IMR-90 (cell line): ENCODE measurements at regions not wholly inside any gene's neighbourhood (a gene's known extent, or its start where the extent isn't known, plus 50 kb on each side); places are given as distances from the start of the nearest gene placed in this dataset.

Experiments used
- ATAC-seq: fragments of 200-7000 bp; cut with Tn5 transposase; 2 replicates; pipeline ENCODE4 v1.9.1; 2020; ENCODE audit warnings: low read depth, mild to moderate bottlenecking, moderate library complexity
- BruUV-seq: library from RNA; stranded (reverse); fragments of 400-500 nt; replicated peaks from 2 replicates; lab custom pipeline; 2021; lab: Mats Ljungman, UMichigan
- CTCF ChIA-PET: fragments of 300-600 bp; formaldehyde crosslinking; extraction: SDS; loops from one replicate; lab custom pipeline; 2021; ENCODE audit warnings: antibody characterized with exemption; lab: Yijun Ruan, JAX
- POLR2A ChIA-PET: fragments of 300-600 bp; sonication (Branson Sonifier 250); formaldehyde crosslinking; loops from one replicate; lab custom pipeline; 2022; ENCODE audit warnings: antibody characterized with exemption; ENCODE audit not compliant: unreplicated experiment; lab: Charles Lee
- DNase-seq: peaks from one replicate; pipeline ENCODE4 v3.0.0; 2013
- H2AFZ ChIP-seq: replicated peaks from 2 replicates; pipeline ENCODE3; 2013; ENCODE audit warnings: low read length, mild to moderate bottlenecking; ENCODE audit not compliant: poor library complexity
- H2AK5ac ChIP-seq: 2 replicates; pipeline ENCODE4 v1.6.1; 2013; ENCODE audit warnings: low read depth, low read length, inconsistent platforms
- H2AK9ac ChIP-seq: replicated peaks from 2 replicates; pipeline ENCODE3; 2013; ENCODE audit warnings: mild to moderate bottlenecking, low read depth, low read length, moderate library complexity; ENCODE audit not compliant: poor library complexity
- H2BK120ac ChIP-seq: 2 replicates; pipeline ENCODE4 v1.6.1; 2013; ENCODE audit warnings: low read depth, low read length, inconsistent platforms
- H2BK15ac ChIP-seq: 3 replicates; pipeline ENCODE4 v1.6.1; 2013; ENCODE audit warnings: low read depth, low read length, inconsistent platforms
- H2BK20ac ChIP-seq: 2 replicates; pipeline ENCODE4 v1.6.1; 2013; ENCODE audit warnings: low read depth, mild to moderate bottlenecking, inconsistent platforms, low read length, moderate library complexity
- H2BK5ac ChIP-seq: 2 replicates; pipeline ENCODE4 v1.6.1; 2013; ENCODE audit warnings: mild to moderate bottlenecking, low read depth, low read length, inconsistent platforms; ENCODE audit not compliant: poor library complexity, severe bottlenecking
- H3K14ac ChIP-seq: replicated peaks from 2 replicates; pipeline ENCODE4 v1.6.1; 2013; ENCODE audit warnings: low read depth, low read length, inconsistent platforms
- H3K18ac ChIP-seq: 2 replicates; pipeline ENCODE4 v1.6.1; 2013; ENCODE audit warnings: low read depth, low read length, control low read depth
- H3K23ac ChIP-seq: 2 replicates; pipeline ENCODE4 v1.6.1; 2013; ENCODE audit warnings: low read depth, low read length, inconsistent platforms
- H3K27ac ChIP-seq: 2 replicates; pipeline ENCODE4 v1.5.1; 2013; ENCODE audit warnings: mild to moderate bottlenecking, control low read depth, low read length; ENCODE audit not compliant: insufficient read depth
- H3K27me3 ChIP-seq: 2 replicates; pipeline ENCODE4 v1.6.1; 2013; ENCODE audit warnings: low read length; ENCODE audit not compliant: control insufficient read depth, insufficient read depth
- H3K36me3 ChIP-seq: 2 replicates; pipeline ENCODE4 v1.6.1; 2013; ENCODE audit warnings: low read length, mixed read lengths; ENCODE audit not compliant: control insufficient read depth, insufficient read depth
- H3K4ac ChIP-seq: 2 replicates; pipeline ENCODE4 v1.6.1; 2013; ENCODE audit warnings: low read depth, low read length, inconsistent platforms
- H3K4me1 ChIP-seq: 2 replicates; pipeline ENCODE4 v1.6.1; 2013; ENCODE audit warnings: low read length, mixed read lengths; ENCODE audit not compliant: control insufficient read depth, insufficient read depth
- H3K4me2 ChIP-seq: 2 replicates; pipeline ENCODE4 v1.6.1; 2013; ENCODE audit warnings: low read depth, mild to moderate bottlenecking, control low read depth, low read length, moderate library complexity
- H3K4me3 ChIP-seq: 2 replicates; pipeline ENCODE4 v1.5.1; 2013; ENCODE audit warnings: low read depth, mild to moderate bottlenecking, control low read depth, low read length, moderate library complexity; ENCODE audit not compliant: insufficient read depth
- H3K56ac ChIP-seq: 2 replicates; pipeline ENCODE4 v1.6.1; 2013; ENCODE audit warnings: low read length, inconsistent platforms; ENCODE audit not compliant: insufficient read depth; ENCODE audit errors: extremely low read depth
- H3K79me1 ChIP-seq, 2 experiments: 2 replicates each; pipeline ENCODE4 v1.6.1; 2013; ENCODE audit warnings: low read length in 2 of 2, inconsistent platforms in 1 of 2, low read depth in 1 of 2
- H3K9ac ChIP-seq: 2 replicates; pipeline ENCODE4 v1.6.1; 2013; ENCODE audit warnings: low read depth, low read length, control low read depth
- H3K9me1 ChIP-seq: 2 replicates; pipeline ENCODE4 v1.6.1; 2013; ENCODE audit warnings: low read length, inconsistent platforms; ENCODE audit not compliant: insufficient read depth
- H3K9me3 ChIP-seq: 2 replicates; pipeline ENCODE4 v1.6.1; 2013; ENCODE audit warnings: low read length; ENCODE audit not compliant: control insufficient read depth, insufficient read depth
- H4K20me1 ChIP-seq: 2 replicates; pipeline ENCODE4 v1.6.1; 2013; ENCODE audit warnings: low read length, inconsistent platforms; ENCODE audit not compliant: insufficient read depth
- H4K5ac ChIP-seq: 2 replicates; pipeline ENCODE4 v1.6.1; 2013; ENCODE audit warnings: mild to moderate bottlenecking, low read depth, low read length, control low read depth
- H4K8ac ChIP-seq, 2 experiments: 2 replicates each; pipeline ENCODE4 v1.6.1; 2013; ENCODE audit warnings: low read depth in 2 of 2, low read length in 2 of 2, control low read depth in 1 of 2, inconsistent platforms in 1 of 2
- H4K91ac ChIP-seq: 2 replicates; pipeline ENCODE4 v1.6.1; 2013; ENCODE audit warnings: low read depth, low read length, inconsistent platforms; ENCODE audit not compliant: insufficient read depth
- BHLHE40 ChIP-seq: fragments of 150-350 bp; IDR thresholded peaks from 2 replicates; pipeline ENCODE4 v1.6.1; 2016; ENCODE audit warnings: mild to moderate bottlenecking, low read depth, low read length
- CEBPB ChIP-seq: IDR thresholded peaks from 2 replicates; pipeline ENCODE4 v1.6.1; 2012; ENCODE audit warnings: low read depth, low read length, improper control_type of control experiment
- CHD1 ChIP-seq: IDR thresholded peaks from 2 replicates; pipeline ENCODE4 v1.6.1; 2012; ENCODE audit warnings: low read depth, low read length, improper control_type of control experiment
- FOS ChIP-seq: fragments of 150-350 bp; IDR thresholded peaks from 2 replicates; pipeline ENCODE4 v1.6.1; 2016; ENCODE audit warnings: low read depth, low read length
- MAFK ChIP-seq: IDR thresholded peaks from 2 replicates; pipeline ENCODE4 v1.6.1; 2012; ENCODE audit warnings: low read depth, low read length, improper control_type of control experiment
- MAZ ChIP-seq: IDR thresholded peaks from 2 replicates; pipeline ENCODE4 v1.6.1; 2012; ENCODE audit warnings: low read depth, mild to moderate bottlenecking, low read length, improper control_type of control experiment, moderate library complexity, borderline replicate concordance
- MXI1 ChIP-seq: IDR thresholded peaks from 2 replicates; pipeline ENCODE4 v1.6.1; 2012; ENCODE audit warnings: low read depth, mild to moderate bottlenecking, low read length, moderate library complexity, borderline replicate concordance
- NFE2L2 ChIP-seq: fragments of 150-350 bp; IDR thresholded peaks from 2 replicates; pipeline ENCODE4 v1.6.1; 2016; ENCODE audit warnings: low read depth, mild to moderate bottlenecking, low read length
- POLR2A ChIP-seq: IDR thresholded peaks from 2 replicates; pipeline ENCODE4 v1.6.1; 2012; ENCODE audit warnings: mild to moderate bottlenecking, low read depth, low read length
- RAD21 ChIP-seq: IDR thresholded peaks from 2 replicates; pipeline ENCODE4 v1.6.1; 2012; ENCODE audit warnings: low read length, improper control_type of control experiment
- RCOR1 ChIP-seq: IDR thresholded peaks from 2 replicates; pipeline ENCODE4 v1.6.1; 2012; ENCODE audit warnings: mild to moderate bottlenecking, low read length, improper control_type of control experiment; ENCODE audit not compliant: insufficient replicate concordance
- RFX5 ChIP-seq: IDR thresholded peaks from 2 replicates; pipeline ENCODE4 v1.8.0; 2012; ENCODE audit warnings: low read depth, mild to moderate bottlenecking, low read length, moderate library complexity
- SMC3 ChIP-seq: fragments of 150-350 bp; IDR thresholded peaks from 2 replicates; pipeline ENCODE4 v1.6.1; 2016; ENCODE audit warnings: low read depth, mild to moderate bottlenecking, antibody characterized with exemption, low read length, moderate library complexity
- WGBS, 2 experiments: methylation state at CpG; one replicate each; pipeline versions ENCODE4 v1.1.5 to v1.1.7; 2013; ENCODE audit warnings: missing lambda C conversion rate in 2 of 2; ENCODE audit not compliant: insufficient read length in 1 of 2; ENCODE audit errors: extremely low coverage in 2 of 2; 5-methylcytosine and 5-hydroxymethylcytosine counted together
- dilution Hi-C: fragments of 300-500 bp; cut with HindIII; formaldehyde crosslinking; loops from one replicate; pipeline ENCODE4 v1.14.3; 2018; ENCODE audit warnings: low sequenced_read_pairs; ENCODE audit not compliant: unreplicated experiment
- in situ Hi-C: fragments of 300-500 bp; cut with MboI; formaldehyde crosslinking; loops from 3 replicates; pipeline ENCODE4 v1.14.3; 2019; ENCODE audit warnings: low sequenced_read_pairs, inconsistent platforms, mixed read lengths
- intact Hi-C: fragments of 100-400 bp; cut with micrococcal nuclease; formaldehyde crosslinking; loops from 2 replicates; pipeline ENCODE4 v1.10.0; 2022
- TF ChIP-seq, protein P1 (sequence below): fragments of 150-350 bp; IDR thresholded peaks from 2 replicates; pipeline ENCODE4 v1.6.1; 2017; ENCODE audit warnings: mild to moderate bottlenecking, antibody characterized with exemption, low read length, low read depth
- TF ChIP-seq, protein P2 (sequence below): conservative IDR thresholded peaks from 2 replicates; pipeline ENCODE4 v1.5.1; 2012; ENCODE audit warnings: mild to moderate bottlenecking, low read depth, low read length, improper control_type of control experiment
- TF ChIP-seq, protein P3 (sequence below): fragments of 150-350 bp; IDR thresholded peaks from 2 replicates; pipeline ENCODE4 v1.6.1; 2016; ENCODE audit warnings: low read depth, mild to moderate bottlenecking, low read length, moderate library complexity, borderline replicate concordance

DNA sequence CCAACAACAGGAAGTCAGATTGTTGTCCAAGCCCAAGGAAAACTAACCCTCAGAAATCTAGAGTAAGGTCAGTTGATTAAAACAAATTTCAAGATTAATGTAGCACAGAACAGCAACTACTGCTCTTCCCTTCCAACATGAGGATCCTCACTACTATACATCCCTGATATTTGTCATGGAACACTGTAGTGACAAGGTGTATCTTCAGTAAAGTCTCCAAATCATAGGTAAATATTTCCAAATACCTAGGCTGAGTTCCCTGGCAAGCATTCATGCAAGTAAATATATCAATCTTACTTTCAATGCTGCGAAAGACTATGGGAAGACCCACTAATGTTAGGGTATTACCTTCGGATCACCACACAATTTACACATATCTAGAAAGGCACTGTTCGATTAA, 986.9 kb upstream of the ARRDC3 start:
- Histone ChIP-seq H2AK9ac (no peak overlapping the region), H4K20me1 (no peaks in the 10 kb centered on the region), H2AFZ (no peak overlapping the region), H3K18ac (no peak overlapping the region), H3K4ac (no peak overlapping the region), H3K79me1 (no peaks in the 10 kb centered on the region), H2BK15ac (no peak overlapping the region), H3K23ac (no peak overlapping the region), H2BK20ac (no peak overlapping the region), H3K4me1 (no peaks in the 10 kb centered on the region), H3K27ac (no peak overlapping the region), H3K27me3 (no peaks in the 10 kb centered on the region), H3K56ac (no peak overlapping the region), H4K91ac (no peak overlapping the region), H3K9me3 (no peaks in the 10 kb centered on the region), H4K5ac (no peak overlapping the region), H3K4me2 (no peak overlapping the region), H2AK5ac (no peak overlapping the region), H3K9me1 (no peaks in the 10 kb centered on the region), H3K4me3 (no peak overlapping the region), H2BK120ac (no peak overlapping the region), H3K9ac (no peak overlapping the region), H2BK5ac (no peak overlapping the region), H4K8ac (no peak overlapping the region), H3K14ac (no peak overlapping the region), H3K36me3 (no peaks in the 10 kb centered on the region)
- DNase-seq (no peak), ATAC-seq (no peak)
- CTCF ChIA-PET, result no interaction called here
- intact Hi-C loops (no loop called here), dilution Hi-C loops (no loop called here), in situ Hi-C loops (no loop called here)
- TF ChIP-seq CHD1 (no peak), NFE2L2 (no peak), RAD21 (no peak), MAZ (no peak), POLR2A (no peak), MAFK (no peak), FOS (no peak), CEBPB (no peak), MXI1 (no peak), SMC3 (no peak), RCOR1 (no peak), BHLHE40 (no peak), RFX5 (no peak)
- TF ChIP-seq, protein P1, sequence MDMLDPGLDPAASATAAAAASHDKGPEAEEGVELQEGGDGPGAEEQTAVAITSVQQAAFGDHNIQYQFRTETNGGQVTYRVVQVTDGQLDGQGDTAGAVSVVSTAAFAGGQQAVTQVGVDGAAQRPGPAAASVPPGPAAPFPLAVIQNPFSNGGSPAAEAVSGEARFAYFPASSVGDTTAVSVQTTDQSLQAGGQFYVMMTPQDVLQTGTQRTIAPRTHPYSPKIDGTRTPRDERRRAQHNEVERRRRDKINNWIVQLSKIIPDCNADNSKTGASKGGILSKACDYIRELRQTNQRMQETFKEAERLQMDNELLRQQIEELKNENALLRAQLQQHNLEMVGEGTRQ, result no peak
- TF ChIP-seq, protein P2, sequence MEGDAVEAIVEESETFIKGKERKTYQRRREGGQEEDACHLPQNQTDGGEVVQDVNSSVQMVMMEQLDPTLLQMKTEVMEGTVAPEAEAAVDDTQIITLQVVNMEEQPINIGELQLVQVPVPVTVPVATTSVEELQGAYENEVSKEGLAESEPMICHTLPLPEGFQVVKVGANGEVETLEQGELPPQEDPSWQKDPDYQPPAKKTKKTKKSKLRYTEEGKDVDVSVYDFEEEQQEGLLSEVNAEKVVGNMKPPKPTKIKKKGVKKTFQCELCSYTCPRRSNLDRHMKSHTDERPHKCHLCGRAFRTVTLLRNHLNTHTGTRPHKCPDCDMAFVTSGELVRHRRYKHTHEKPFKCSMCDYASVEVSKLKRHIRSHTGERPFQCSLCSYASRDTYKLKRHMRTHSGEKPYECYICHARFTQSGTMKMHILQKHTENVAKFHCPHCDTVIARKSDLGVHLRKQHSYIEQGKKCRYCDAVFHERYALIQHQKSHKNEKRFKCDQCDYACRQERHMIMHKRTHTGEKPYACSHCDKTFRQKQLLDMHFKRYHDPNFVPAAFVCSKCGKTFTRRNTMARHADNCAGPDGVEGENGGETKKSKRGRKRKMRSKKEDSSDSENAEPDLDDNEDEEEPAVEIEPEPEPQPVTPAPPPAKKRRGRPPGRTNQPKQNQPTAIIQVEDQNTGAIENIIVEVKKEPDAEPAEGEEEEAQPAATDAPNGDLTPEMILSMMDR, result no peak
- TF ChIP-seq, protein P3, sequence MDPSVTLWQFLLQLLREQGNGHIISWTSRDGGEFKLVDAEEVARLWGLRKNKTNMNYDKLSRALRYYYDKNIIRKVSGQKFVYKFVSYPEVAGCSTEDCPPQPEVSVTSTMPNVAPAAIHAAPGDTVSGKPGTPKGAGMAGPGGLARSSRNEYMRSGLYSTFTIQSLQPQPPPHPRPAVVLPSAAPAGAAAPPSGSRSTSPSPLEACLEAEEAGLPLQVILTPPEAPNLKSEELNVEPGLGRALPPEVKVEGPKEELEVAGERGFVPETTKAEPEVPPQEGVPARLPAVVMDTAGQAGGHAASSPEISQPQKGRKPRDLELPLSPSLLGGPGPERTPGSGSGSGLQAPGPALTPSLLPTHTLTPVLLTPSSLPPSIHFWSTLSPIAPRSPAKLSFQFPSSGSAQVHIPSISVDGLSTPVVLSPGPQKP, result no peak
- POLR2A ChIA-PET, result no interaction called here
- WGBS, 2 experiments, result no CpG with 5 or more reads among the region's 3 CpGs
- no TSS peak for BruUV-seq
